ENCODE measurements at regions not wholly inside any gene's neighbourhood (a gene's known extent, or its start where the extent isn't known, plus 50 kb on each side); places are given as distances from the start of the nearest gene placed in this dataset.
"Not testable (repeated sequence)": the region's sequence is repeated elsewhere in the genome, so short reads cannot be mapped to it uniquely, and the experiment has no call there.

DNA sequence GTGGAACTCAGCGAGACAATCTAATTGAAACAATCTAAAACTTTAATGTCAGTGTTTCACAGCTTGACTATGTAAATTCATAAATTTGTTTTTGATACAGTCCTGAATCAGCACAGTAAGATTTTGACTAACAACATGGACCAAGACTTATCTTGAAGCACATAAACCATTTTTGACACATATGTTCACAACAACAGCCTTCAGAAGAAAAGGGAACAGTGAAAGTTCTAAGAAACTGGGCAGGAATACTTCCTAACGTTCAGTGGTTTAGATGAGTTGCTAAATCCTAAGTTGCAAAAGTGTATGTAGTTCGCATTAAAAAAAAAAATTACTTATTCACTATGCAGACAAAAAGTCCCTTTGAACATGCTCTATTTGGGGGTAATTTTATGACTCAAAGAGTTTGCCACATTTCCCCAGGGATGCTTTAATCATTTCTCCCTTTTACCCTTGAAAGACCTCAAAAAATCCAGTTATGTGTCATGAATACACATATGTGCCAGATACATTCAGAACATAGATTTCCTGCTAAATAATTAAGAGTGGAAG, 120.2 kb downstream of the MRPL39 start:
- no peak for DNase-seq (ENCODE audit: low read depth)

DNA sequence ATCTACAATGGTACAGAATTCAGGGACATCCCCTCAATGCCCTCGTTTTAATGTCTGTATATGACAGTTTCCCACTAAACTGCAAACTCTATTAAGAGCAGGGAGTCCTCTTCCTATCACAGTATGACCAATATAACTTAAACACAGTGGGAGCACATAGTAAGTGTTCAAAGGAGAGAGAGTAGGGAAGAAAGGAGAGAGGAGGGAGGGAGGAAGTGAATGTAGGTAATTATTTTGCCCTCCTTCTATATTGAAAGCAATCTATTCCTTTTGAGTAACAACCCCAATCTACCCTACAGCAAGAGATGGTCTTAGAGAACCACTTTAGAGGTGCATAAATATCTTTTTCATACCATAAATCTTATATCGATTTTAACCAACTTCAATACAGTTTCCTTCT, 121.4 kb downstream of the MRPL39 start:
- DNase-seq (ENCODE audit: low read depth), result no peak

DNA sequence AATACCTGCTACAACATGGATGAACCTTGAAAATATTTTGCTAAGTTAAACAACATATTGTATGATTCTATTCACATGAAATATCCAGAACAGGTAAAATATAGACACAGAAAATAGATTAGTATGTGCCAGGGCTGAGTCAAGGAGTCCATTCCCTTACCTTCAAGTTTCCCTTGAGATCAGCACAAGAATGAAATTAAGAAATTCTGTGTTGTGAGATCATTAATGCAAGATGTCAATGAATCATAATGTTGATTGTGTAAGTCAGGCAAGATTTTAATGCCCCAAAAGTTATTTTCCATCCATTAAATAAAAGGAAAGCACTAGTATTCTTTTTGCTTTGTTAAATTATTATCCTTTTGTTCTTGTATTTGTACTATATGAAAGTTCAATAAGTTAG, 139.4 kb downstream of the MRPL39 start:
- peak; percentile 30 for DNase-seq (ENCODE audit: low read depth)

DNA sequence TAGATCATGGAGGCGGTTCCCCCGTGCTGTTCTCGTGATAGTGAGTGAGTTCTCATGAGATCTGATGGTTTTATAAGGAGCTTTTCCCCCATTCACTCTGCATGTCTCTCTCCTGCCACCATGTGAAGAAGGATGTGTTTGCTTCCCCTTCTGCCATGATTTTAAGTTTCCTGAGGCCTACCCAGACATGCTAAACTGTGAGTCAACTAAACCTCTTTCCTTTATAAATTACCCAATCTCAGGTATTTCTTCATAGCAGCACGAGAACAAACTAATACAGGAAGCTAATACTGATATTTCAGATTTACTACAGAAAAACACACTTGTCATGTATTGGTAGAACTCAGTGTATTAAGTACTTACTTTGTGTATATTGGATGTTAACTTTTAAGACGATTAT, 140.2 kb downstream of the MRPL39 start:
- DNase-seq (ENCODE audit: low read depth), result not testable (repeated sequence)

DNA sequence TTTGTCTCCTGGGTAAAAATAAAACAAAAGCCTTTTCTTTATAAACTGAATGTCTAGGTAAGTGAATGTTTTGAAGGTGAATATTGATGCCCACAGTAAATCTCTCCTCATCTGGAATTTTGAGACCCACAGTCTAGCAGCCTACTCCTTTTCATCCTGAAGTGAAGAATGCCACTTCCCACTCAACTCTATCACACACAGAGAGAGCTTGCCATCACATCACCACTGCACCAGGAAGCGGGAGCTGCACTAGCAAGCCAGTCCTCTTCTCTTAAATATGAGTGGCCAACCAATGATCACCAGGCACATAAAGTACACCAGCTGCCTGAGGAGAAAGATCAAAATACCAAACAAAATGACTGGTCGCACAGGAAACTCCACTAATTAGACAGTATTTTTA, 140.8 kb downstream of the MRPL39 start:
- DNase-seq (ENCODE audit: low read depth), result no peak

DNA sequence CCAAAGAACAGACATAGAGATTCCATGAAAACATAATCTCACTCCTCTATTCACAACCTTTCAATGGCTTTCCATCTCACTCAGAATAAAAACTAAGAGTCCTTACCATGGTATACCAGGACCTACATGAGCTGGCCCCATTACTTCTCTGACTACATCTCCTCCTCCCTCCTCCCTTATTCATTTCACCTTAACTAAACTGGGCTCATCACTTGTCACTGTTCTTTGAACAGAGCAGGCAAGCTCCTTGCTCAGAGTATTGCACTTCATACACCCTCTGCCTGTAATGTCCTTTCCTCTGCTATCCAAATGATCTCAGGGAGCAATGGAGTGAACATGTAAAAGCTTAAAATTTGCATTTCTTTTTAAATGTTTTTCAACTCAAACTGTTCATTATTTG, 142.0 kb downstream of the MRPL39 start:
- DNase-seq (ENCODE audit: low read depth), result no peak

DNA sequence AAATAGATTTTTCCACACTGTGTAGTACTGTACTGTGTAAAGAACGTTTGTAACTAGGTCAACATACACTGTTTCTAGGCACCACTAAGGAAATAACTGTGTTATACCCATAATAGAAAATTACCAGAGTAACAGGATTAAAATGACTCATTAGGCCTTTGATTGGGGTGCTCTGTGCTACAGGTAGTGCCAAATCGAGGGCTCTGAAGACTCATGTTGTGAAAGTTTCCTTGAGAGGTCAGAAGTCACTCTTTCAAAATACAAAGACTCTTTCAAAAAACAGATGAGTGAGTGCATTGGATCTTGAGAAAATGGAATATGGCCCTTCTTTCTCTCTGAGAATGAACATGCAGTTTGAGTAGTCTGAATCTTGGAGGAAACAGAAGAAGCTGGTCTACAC, 143.0 kb downstream of the MRPL39 start:
- peak; percentile 43 for DNase-seq (ENCODE audit: low read depth)

DNA sequence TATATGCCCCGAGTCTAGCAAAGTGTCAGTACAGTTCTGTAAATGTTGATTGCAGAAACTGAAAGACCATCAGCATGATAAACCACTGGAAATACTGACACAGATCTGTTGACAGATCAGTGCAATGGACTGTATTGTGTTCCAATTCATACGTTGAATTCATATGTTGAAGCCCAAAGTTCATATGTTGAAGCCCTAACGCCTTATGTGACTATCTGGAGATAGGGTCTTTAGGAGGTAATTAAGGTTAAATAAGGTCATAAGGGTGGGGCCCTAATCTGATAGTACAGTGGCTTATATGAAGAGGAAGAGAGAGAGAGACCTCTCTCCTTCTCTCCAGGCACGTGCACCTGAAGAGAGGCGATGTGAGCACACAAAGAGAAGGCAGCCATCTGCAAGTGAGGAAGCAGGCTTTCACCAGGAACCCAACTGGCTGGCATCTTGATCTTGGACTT, 144.7 kb downstream of the MRPL39 start:
- DNase-seq (ENCODE audit: low read depth), result no peak

DNA sequence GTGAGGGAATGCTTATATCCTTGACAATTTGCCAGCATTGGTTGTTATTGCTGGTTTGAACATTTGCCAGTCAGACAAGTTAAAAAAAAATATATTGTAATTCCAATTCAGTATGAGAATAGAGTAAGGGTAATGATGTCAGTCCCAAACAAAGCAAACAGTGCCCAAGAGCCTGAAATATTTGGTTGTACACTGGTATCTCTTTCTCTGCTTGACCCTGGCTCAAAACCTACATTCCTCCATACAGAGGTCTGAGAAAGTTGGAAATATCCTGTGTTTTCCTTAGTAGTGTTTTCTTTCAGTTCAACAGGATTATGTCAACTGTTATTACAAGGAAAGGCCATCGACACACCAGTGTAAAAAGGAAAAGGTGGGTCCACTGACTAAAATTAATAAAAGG, 145.6 kb downstream of the MRPL39 start:
- DNase-seq (ENCODE audit: low read depth), result no peak

DNA sequence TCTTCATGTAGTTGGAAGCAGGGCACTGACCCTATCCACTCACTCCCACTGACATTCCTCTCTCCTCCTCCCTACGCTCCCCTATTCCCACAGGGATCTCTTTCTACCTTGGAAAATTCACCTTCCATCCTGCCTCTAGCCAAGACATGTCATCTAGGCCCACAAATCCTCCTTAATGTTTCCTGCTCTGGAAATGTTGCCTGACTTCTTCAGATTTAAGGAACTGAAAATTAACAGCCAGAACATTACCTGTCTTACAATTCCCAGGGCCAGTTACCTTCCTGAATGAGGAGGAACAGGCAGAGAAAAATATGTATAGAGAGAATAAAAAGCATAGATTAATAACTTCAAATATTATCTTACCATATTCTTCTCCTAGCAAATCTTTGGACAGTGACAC, 147.3 kb downstream of the MRPL39 start:
- DNase-seq (ENCODE audit: low read depth), result no peak

DNA sequence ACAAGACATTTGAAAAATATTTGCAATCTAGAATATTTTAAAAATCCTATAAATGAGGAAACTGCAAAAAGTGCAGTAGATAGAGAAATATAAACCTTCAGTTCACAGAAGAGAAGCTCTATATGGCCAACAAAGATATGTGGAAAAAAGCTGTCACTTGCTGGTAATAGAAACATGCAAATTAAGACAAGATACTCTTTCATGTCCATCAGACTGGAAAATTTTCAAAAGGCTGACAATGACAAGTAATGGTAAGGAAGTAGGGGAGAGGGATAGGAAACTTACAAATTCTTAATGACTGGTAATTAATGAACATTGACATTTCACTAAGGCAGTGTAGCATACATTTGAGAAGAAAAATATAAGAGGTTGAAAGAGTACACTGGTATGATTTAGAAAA, 147.9 kb downstream of the MRPL39 start:
- DNase-seq (ENCODE audit: low read depth), result no peak

DNA sequence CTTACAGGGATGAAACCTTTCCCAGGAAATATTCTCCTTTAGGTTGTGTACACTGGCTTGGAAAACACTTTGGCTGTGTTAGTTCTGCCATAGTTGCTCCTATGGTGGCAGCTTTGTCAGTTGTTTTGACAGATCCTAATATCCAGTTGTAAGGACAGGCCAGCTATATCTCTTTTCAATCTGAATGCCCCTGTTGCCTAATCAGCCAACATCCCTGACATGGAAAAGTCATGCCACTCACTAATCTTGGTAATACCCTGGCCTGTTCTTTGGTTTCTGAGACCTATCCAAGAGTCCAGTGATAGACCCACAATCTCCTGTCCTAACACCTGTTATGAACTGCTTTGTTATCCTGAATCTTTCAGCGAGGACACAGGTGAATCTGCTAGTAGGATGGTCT, 148.8 kb downstream of the MRPL39 start:
- no peak for DNase-seq (ENCODE audit: low read depth)

DNA sequence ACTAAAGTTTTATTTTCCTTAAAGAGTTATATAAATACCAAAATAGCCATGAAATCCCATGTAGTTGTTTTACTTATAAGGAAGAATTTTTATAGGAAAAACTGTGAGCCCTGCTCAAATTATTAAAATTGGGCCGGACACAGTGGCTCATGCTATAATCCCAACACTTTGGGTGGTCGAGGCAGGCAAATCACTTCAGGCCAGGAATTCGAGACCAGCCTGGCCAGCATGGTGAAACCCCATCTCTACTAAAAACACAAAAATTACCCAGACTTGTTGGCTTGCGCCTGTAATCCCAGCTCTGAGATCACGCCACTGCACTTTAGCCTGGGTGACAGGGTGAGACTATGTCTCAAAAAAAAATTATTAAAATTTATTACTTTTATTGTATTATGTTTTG, 149.3 kb downstream of the MRPL39 start:
- DNase-seq (ENCODE audit: low read depth), result no peak

DNA sequence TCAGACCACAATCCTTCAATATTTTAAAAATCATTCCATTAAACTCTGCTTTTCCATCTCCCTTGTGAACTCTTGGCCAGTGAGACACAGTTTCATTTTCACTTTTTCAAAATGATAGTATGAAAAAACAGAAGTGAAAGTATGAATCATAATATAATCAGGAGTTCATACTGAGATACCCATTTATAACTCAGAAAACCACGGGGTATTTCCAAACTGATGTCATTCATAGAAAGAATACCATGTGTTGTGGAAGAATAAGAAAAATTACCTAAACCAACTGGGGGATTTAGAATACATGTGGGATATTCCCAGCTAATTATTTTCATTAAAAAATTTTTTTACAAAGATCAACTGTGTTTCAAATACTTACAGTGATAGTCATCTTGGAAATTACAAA, 149.9 kb downstream of the MRPL39 start:
- DNase-seq (ENCODE audit: low read depth), result peak; percentile 18

DNA sequence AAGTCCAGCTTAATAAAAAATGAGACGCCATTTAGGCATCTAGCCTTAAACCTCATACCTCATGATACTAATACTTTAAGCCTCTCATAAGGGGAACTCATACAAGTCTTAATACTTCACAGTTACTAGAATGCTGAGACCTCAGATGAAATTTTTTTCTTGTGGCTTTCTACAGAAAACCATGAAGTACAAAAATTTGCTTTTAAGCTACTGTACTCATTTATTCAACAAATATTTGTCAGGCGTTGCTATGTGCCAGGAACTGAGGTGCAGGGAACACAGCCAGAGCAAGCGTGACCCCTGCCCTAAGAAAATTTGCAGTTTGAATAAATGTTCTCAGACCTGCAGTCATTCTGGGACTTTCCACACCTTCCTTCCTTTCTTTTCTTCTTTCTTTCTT, 150.6 kb downstream of the MRPL39 start:
- no peak for DNase-seq (ENCODE audit: low read depth)

DNA sequence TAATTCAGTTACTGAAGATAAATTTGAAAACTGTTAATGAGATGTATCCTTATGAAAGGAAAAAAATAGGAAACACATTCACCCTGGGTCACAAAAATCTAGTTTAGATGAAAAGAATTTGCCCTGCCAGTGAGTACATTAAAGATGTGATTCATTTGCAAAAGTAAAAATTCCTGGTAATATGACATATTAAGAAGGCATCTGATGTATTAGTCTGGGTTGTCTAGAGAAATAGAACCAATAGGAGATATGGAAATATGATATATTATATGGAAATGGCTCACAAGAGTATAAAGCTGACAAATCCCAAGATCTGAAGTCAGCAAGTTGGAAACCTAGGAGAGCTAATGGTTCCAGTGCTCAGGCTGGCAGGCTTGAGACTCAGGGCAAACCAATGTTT, 153.8 kb downstream of the MRPL39 start:
- DNase-seq (ENCODE audit: low read depth), result no peak

DNA sequence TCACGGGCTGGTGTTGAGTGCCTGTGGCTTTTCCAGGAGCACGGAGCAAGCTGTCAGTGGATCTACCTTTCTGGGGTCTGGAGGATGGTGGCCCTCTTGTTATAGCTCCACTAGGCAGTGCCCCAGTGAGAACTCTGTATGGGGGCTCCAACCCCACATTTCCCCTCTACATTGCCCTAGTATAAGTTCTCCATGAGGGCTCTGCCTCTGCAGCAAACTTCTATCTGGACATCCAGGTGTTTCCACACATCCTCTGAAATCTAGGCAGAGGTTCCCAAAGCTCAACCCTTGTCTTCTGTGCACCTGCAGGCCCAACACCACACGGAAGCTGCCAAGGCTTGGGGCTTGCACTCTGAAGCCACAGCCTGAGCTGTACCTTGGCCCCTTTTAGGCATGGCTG, 157.3 kb downstream of the MRPL39 start:
- no peak for DNase-seq (ENCODE audit: low read depth)

DNA sequence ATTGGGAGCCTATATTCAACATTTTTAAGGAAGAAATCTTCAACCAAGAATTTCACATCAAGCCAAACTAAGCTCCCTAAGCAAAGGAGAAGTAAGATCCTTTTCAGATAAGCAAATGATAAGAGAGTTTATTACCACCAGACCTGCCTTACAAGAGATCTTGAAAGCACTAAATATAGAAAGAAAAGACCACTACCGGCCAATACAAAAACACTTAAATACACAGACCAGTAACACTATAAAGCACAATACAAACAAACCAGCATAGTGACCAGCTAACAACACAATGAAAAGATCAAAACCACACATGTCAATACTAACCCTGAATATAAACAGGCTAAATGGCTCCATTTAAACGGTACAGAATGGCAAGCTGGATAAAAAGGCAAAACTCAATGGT, 165.4 kb downstream of the MRPL39 start:
- no peak for DNase-seq (ENCODE audit: low read depth)

DNA sequence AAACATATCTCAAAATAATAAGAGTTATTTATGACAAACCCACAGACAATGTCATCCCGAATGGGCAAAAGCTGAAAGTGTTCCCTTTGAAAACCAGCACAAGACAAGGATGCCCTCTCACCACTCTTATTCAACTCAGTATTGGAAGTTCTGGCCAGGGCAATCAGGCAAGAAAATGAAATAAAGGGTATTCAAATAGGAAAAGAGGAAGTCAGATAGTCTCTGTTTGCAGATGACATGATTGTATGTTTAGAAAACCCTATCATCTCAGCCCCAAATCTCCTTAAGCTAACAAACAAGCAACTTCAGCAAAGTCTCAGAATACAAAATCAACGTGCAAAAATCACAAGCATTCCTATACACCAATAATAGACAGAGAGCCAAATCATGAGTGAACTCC, 169.8 kb downstream of the MRPL39 start:
- not testable (repeated sequence) for DNase-seq (ENCODE audit: low read depth)

DNA sequence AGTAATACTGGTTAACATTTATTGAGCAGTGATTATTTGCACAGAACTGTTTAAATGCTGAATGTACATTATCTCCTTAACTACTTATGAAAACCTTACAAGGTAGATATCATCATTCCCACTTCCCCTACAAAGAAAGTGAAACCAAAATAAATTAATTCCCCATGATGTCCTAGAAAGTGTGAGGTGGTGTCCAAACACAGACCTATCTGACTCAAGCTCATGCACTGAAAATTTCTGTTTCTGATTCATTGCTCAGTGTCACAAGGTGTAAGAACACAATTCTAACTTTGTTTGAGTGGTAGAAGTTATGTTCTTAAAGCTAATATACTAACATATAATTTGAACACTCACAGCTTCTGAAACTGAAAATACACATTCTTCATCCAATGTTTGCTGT, 178.7 kb downstream of the MRPL39 start:
- DNase-seq (ENCODE audit: low read depth), result no peak

DNA sequence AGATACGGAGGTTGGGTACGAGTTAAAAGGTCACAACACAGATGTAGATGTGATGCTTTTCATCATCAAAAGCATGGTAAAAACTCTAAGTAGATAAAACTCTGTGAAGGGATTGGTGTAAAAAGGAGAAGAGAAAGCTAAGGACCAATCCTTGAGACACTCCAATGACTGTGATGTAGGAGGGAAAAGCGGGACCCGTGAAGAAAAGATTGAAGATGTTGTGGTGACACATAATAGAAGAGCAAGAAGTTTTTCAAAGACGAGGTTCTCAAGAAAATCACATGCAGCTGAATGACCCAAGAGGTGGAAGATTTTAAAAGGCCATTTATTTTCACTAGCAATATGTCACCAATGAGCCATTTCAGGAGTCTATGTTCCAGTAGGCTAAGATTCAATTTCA, 179.5 kb downstream of the MRPL39 start:
- DNase-seq (ENCODE audit: low read depth), result no peak

DNA sequence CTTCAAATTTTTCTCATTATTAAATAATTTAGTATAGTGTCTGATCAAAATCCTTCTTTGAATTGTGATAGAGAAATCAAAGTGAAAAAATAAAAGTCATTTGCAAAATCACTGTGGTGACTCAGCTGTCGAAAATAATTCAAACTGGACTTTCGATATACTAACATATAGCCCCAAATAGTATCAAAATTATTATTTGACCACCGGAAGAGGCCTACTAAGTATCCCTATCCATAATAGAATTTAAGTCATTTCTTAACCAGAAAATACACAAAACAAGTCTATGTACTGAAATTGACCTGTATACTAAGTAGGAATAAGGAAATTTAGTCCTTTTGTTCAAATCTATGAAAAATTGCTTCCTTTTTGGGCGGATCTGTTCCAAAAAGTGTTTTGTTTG, 180.7 kb downstream of the MRPL39 start:
- DNase-seq (ENCODE audit: low read depth), result no peak

DNA sequence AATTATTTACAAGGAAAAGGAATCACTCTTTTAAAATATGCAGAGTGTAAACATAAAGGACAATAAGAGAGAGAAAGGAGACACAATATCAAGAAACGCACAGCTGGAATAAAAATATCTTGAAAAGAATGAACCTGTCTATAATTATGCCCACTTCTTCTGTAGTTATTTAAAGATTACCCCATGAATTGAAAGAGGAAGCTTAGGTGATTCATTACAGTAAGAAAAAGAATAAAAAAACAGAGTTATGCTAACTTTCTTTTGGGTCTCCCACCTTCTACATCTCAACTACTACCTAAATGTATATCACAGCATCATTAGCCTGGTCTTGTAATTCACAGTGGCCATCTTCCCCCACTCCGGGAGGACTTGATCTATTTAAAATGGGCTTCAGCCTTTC, 182.1 kb downstream of the MRPL39 start:
- DNase-seq (ENCODE audit: low read depth), result no peak

DNA sequence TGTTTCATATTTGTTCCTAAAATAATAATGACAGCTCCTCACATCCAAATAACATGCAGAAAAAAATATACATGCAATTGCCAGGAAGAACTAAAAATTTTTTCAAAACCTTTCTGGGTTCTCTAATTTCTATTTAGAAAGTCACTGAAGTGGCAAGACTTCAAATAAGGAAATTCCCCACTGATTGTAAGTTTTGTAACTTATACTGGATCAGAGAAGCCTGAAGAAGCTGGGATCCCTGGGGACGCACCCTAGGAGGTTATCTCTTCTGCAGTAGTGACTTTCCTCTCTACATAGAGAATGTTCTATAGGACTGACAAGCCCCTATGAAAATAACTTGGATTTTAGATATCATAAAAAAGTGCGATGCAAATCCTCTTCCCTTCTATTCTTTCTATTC, 182.6 kb downstream of the MRPL39 start:
- no peak for DNase-seq (ENCODE audit: low read depth)

DNA sequence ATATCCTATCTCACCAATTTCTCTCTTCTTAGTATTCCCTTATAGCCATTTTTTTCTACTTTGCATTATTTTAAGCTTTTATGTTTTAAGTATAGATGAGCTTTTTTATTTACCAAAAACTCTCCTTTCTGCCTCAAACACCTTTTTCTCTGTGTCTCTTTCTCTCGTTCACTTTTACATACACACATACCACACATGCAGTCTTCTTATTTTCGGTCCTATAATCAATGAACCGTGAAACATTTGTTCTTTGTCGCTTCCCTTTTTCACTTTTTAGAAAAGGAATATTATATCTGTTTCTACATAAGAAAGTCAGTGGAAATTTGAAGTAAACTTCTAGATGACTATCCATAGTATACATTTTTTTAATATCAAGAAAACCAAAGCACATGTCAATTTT, 183.2 kb downstream of the MRPL39 start:
- no peak for DNase-seq (ENCODE audit: low read depth)
